ENCODE measurements at regions not wholly inside any gene's neighbourhood (a gene's known extent, or its start where the extent isn't known, plus 50 kb on each side); places are given as distances from the start of the nearest gene placed in this dataset.

GRCh38 chr2:138997346-138997745 is 217.2 kb upstream of the NXPH2 start:
- TF ChIP-seq CTCF (IDR thresholded peaks at IDR 0.05; ENCODE audit: extremely low read depth in 1 of 2, insufficient read depth in 1 of 2, low read depth in 1 of 2, low read length in 2 of 2): no peak
- TF ChIP-seq POLR2A (IDR thresholded peaks at IDR 0.05; ENCODE audit: low read depth, low read length): no peak
- no peak for TF ChIP-seq EZH2 (IDR thresholded peaks at IDR 0.05; ENCODE audit: borderline replicate concordance, low read depth, low read length, severe bottlenecking)
- TF ChIP-seq POLR2AphosphoS5 (IDR thresholded peaks at IDR 0.05; ENCODE audit: insufficient read depth, low read depth, low read length): no peak
- TF ChIP-seq MYC (IDR thresholded peaks at IDR 0.05; ENCODE audit: low read depth, low read length): no peak
- TF ChIP-seq MAX (IDR thresholded peaks at IDR 0.05; ENCODE audit: insufficient read depth, insufficient read length): no peak
- no peak for TF ChIP-seq FOS (IDR thresholded peaks at IDR 0.05; ENCODE audit: borderline replicate concordance, insufficient read depth, low read length)
- no peak for TF ChIP-seq GATA2 (IDR thresholded peaks at IDR 0.05; ENCODE audit: insufficient read depth, insufficient read length, low read depth, low read length)
